Renal cortex interstitium (tissue), 11 donors: ENCODE measurements at regions not wholly inside any gene's neighbourhood (a gene's known extent, or its start where the extent isn't known, plus 50 kb on each side); places are given as distances from the start of the nearest gene placed in this dataset.

Experiments
- DNase-seq, 11 donors: peaks; one replicate each; pipeline ENCODE4 v3.0.0-alpha.2; 2013; ENCODE audit warnings: low read depth in 9 of 11, low spot score in 4 of 11; ENCODE audit errors: extremely low read depth in 1 of 11

GRCh38 chr16:51557670-51558069, 406.6 kb upstream of the SALL1 start:
- DNase-seq = no peak

- peak in 5 of 11 donors; percentile 48 to 70 (median 62) for DNase-seq
These were observed 405.7 kb upstream of the SALL1 start for GRCh38 chr16:51556694-51557340.

- no peak for DNase-seq
These were observed 402.8 kb upstream of the SALL1 start for GRCh38 chr16:51553910-51554309.

- DNase-seq = no peak
These were observed 402.2 kb upstream of the SALL1 start for GRCh38 chr16:51553314-51553713.

DNA sequence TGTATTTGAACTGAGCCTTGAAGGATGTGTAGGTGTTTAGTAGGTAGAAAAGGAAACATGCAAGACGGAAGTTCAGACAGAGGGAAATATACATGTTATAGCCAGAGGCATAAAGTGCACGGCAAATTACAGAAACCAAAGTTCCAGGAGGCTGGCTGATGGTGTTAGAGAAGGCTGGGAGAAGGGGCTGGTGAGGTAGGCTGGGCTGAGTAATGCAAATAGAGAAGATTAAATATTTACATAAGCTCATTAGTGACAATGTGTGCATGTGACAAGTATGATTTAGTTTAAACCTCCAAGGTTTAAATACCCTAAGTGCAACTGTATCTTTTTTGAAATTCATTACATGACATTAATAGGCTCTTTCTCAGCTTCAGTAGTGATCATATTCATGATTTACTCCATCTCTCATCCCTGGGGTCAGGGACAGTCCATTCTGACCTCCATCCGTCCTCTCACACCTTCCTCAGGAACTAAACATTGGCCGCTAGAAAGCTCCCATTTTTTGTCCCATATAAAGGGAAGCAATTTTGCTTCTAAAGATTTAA, 399.8 kb upstream of the SALL1 start:
- no peak for DNase-seq

GRCh38 chr16:51549836-51550235, 398.8 kb upstream of the SALL1 start:
- DNase-seq = no peak

- DNase-seq = no peak
These were observed 394.9 kb upstream of the SALL1 start for GRCh38 chr16:51545951-51546350.

DNA sequence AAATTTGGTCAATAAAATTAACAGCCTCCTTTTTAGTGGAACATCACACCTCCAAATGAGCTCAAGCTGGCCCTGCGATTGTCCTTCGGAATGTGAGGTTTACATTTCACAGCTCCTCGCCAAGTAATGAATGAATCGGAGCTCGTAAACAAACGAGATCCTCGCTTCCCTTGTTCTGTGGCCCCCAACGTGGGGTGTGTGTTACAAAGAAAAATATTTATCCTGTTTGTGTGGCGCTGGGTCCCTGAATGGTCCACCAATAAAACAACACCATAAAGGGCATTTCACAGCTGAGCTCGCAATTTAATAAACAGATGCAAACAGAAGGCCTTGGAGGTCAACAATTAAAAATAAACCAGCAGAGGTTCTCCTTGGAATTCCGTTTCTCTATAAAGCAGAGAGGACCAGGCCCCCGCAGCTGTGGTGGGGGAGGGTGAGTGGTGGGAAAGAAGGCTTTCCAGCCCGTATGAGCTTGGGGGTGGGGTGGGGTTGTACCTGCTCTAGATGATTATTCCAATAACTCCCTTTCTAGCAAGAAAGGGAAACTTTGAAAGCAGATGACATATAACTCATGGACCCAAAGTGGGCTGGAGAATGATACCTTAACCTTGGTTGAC, 393.9 kb upstream of the SALL1 start:
- peak in 3 of 11 donors; percentile 45 to 69 (median 56) for DNase-seq

- no peak for DNase-seq
These were observed 392.9 kb upstream of the SALL1 start for GRCh38 chr16:51543971-51544370.

DNA sequence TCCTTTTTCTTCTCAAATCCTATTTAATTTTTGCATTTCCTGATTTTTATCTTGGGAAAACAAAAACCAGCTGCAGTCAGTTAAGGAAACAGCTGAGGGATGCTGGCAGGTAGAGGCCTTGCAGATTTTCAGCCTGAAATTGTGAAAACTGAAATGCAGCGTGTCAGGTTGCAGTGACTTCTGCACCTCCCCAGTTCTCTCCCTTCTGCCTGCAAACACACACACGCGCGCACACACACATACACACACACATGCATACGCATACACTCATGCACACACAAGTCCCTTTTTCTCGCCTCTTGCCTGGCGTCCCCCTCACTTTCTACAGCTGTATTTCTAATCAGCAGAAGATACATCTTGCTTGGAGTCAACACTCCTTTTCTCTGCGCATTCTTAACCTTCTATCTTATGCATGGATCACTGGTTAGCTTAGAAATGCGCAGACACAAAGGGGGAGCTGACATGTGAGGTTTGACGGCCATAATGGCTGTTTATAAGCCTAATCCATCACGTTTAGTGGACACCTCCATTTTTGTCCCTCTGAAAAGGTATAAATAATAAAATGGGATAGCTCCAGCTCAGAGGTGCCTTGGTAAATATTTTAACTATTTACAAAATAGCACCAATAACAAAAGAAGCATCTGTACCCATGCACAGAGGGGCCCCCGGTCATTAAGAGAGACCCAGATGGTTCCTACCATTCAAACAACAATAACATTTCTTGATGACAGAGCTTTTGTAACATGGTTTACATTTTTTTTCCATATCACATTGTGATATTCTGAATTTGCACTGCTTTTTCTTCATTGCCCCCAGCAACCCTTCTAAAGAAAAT, 392.1 kb upstream of the SALL1 start:
- peak in 3 of 11 donors; percentile 38 to 67 (median 59) for DNase-seq

- no peak for DNase-seq
These were observed 389.2 kb upstream of the SALL1 start for GRCh38 chr16:51540259-51540658.

DNA sequence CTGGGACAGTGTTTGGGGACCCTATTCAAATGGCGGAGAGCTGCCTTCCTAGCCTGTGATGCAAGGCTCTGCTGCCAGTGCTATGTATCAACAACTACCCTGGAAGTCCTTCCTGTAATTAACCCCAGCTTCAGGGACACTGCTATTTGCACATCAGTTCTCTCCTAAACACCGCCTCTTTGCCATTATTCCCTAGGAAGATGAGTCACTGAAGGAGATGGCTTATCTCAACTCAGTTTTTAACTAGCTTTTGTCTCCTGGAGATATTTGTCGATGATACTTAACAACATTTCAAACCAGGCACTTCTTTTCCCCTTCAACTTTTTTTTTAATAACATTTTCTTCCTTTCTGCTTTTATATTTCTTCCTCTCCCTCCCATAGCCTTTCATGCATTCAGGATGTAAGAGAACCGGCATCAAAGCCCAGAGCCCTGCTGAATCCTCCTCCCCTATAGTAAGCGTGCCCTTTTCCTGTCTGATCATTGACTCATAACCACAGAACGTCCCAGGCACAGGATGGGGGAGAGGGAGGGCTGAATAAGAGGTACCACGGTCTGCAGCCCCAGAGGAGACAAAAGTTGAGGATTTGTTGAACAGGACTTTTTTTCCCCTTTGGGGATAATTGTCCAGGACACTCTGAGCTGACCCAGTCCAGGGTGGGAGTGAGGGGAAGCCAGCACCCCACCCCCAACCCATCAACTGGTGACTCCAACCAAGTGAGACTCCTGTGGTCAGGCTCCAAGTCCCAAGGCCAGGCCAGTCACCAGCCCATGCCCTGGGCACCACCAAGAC, 387.8 kb upstream of the SALL1 start:
- DNase-seq = peak in 5 of 11 donors; percentile 58 to 77 (median 71)

DNA sequence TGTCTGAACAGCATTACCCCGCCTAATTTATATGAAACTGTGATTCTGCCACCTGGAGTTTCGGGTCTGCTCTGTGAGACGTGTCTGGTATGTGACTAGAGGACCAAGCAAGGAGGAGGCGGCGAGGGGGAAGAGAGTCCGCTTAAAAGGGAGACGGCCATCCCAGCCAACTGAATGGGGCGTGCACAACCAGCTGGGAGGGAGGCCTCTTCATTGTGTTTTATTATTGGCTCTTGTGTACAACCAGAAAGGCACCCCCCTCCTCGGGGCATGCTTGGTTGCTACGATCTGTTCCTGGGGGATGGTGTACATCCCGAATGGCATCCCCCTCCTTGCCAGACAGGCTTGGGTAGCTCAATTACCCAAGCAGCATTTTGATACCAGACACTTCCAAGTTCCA, 384.5 kb upstream of the SALL1 start:
- DNase-seq = peak in 5 of 11 donors; percentile 43 to 74 (median 69)

- DNase-seq = no peak
These were observed 381.5 kb upstream of the SALL1 start for GRCh38 chr16:51532551-51532950.

DNA sequence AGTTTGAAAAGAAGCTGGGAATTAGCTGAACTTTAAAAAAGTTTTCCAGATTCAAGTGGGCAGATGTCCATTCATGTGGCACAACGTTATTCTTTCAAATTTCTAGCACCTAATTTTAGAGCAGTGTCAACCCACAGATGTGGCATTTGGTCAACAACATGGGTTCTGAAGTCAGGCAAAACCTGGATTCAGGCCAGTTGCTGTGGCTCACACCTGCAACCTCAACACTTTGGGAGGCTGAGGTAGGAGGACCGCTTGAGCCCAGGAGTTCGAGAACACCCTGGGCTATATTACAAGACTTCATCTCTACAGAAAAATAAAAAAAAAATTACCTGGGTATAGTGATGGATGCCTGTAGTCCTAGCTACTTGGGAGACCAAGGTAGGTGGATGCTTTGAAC, 380.2 kb upstream of the SALL1 start:
- no peak for DNase-seq

GRCh38 chr16:51527349-51527748, 376.3 kb upstream of the SALL1 start:
- no peak for DNase-seq

DNA sequence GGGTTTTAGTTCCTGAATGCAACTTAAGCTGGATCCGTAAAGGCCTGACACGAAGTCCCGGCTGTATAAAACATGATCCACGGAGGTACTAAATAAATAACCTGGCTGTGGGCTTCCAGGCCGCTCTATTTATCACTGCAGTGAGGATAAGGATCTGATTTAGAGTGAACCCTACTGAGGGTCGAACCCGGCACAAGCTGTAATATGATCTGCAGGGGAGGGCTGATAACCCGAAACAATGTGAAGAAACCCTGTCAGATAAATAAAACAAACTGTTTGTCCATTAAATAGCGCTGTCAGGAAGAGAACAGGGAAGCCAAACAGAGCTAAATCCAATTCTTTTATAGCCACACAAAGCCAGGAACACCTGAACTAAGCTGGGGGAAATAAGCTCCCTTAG, 375.6 kb upstream of the SALL1 start:
- peak in 8 of 11 donors; percentile 54 to 89 (median 71) for DNase-seq

GRCh38 chr16:51524555-51525373, 373.7 kb upstream of the SALL1 start:
- DNase-seq = no peak
